ENCODE measurements at regions not wholly inside any gene's neighbourhood (a gene's known extent, or its start where the extent isn't known, plus 50 kb on each side); places are given as distances from the start of the nearest gene placed in this dataset.

GRCh38 chr10:23723796-23724195, 284.9 kb downstream of the OTUD1 start:
- TF ChIP-seq ATF2 (IDR thresholded peaks at IDR 0.05; ENCODE audit: low read length) = no peak
- no peak for TF ChIP-seq SIN3A (conservative IDR thresholded peaks at IDR 0.05 in 1 of 2, IDR thresholded peaks at IDR 0.05 in 1 of 2; ENCODE audit: low read depth in 1 of 2, low read length in 2 of 2)
- no peak for TF ChIP-seq JUND (IDR thresholded peaks at IDR 0.05; ENCODE audit: low read length)
- TF ChIP-seq TAF1 (IDR thresholded peaks at IDR 0.05; ENCODE audit: low read depth, low read length) = no peak
- TF ChIP-seq ZNF274 (IDR thresholded peaks at IDR 0.05; ENCODE audit: borderline replicate concordance, extremely low read depth, low read length) = no peak
- no peak for TF ChIP-seq RAD21 (IDR thresholded peaks at IDR 0.05 in 1 of 2, conservative IDR thresholded peaks at IDR 0.05 in 1 of 2; ENCODE audit: low read depth in 2 of 2, low read length in 2 of 2)
- no peak for TF ChIP-seq NANOG (IDR thresholded peaks at IDR 0.05; ENCODE audit: insufficient read depth, low read depth, low read length, poor library complexity, severe bottlenecking)
- no peak for TF ChIP-seq CTCF (IDR thresholded peaks at IDR 0.05; ENCODE audit: control extremely low read depth in 1 of 3, insufficient read depth in 1 of 3, low read depth in 1 of 3, low read length in 3 of 3)
- no peak for TF ChIP-seq ATF3 (IDR thresholded peaks at IDR 0.05; ENCODE audit: insufficient read depth, low read depth, low read length)
- TF ChIP-seq MAX (IDR thresholded peaks at IDR 0.05) = no peak
